Right lobe of liver (tissue), 6 donors: ENCODE measurements at regions not wholly inside any gene's neighbourhood (a gene's known extent, or its start where the extent isn't known, plus 50 kb on each side); places are given as distances from the start of the nearest gene placed in this dataset.
"Not testable (repeated sequence)": the region's sequence is repeated elsewhere in the genome, so short reads cannot be mapped to it uniquely, and the experiment has no call there.

Source experiments
- ATAC-seq, 4 donors: fragments of 200-7000 bp; cut with Tn5 transposase; one replicate each; pipeline ENCODE4 v1.9.1; 2020; ENCODE audit warnings: mild to moderate bottlenecking in 4 of 4, moderate library complexity in 4 of 4
- DNase-seq, 3 donors: peaks; one replicate each; pipeline ENCODE4 v3.0.0-alpha.2; 2020
- H3K27ac ChIP-seq, 3 donors: fragments of 200-600 bp; one replicate each; pipeline ENCODE4 v1.8.0; 2022
- H3K27me3 ChIP-seq, 2 donors: fragments of 200-600 bp; one replicate each; pipeline ENCODE4 v1.8.0; 2022
- H3K36me3 ChIP-seq, 4 donors: fragments of 200-600 bp; sonication (generic) in 1 of 4; one replicate each; pipeline versions ENCODE4 v1.5.1 to v1.8.0; 2017 to 2022; ENCODE audit warnings: control low read depth in 1 of 4
- H3K4me1 ChIP-seq, 4 donors: fragments of 200-600 bp; sonication (generic) in 1 of 4; one replicate each; pipeline versions ENCODE4 v1.5.1 to v1.8.0; 2017 to 2022; ENCODE audit warnings: control low read depth in 1 of 4
- H3K4me3 ChIP-seq, 3 donors: fragments of 200-600 bp; one replicate each; pipeline ENCODE4 v1.8.0; 2022
- H3K9me3 ChIP-seq, 4 donors: fragments of 200-600 bp; sonication (generic) in 1 of 4; one replicate each; pipeline versions ENCODE4 v1.5.1 to v1.8.0; 2017 to 2022; ENCODE audit warnings: control low read depth in 1 of 4
- CTCF ChIP-seq, 4 donors: fragments of 200-600 bp in 3 of 4; fragments of 450-650 bp in 1 of 4; IDR thresholded peaks; one replicate each; pipeline versions ENCODE4 v1.5.1 to v1.8.0; 2016 to 2022; ENCODE audit warnings: antibody characterized with exemption in 4 of 4, mild to moderate bottlenecking in 2 of 4
- POLR2A ChIP-seq: fragments of 450-650 bp; IDR thresholded peaks from one replicate; pipeline ENCODE4 v1.6.1; 2017; ENCODE audit warnings: antibody characterized with exemption, mild to moderate bottlenecking
- WGBS: methylation state at CpG from one replicate; pipeline ENCODE4 v1.1.6; 2018; ENCODE audit warnings: low coverage, low lambda C conversion rate; ENCODE audit not compliant: insufficient coverage; ENCODE audit errors: missing lambda C conversion rate; 5-methylcytosine and 5-hydroxymethylcytosine counted together
- intact Hi-C, 2 donors: fragments of 100-400 bp; cut with DNase I; formaldehyde crosslinking; loops; one replicate each; pipeline versions ENCODE4 v1.11.2 to v1.14.1; 2022
- donor health status: DM: no; HTN: yes; CAD: no.
- donor health status: DM: no; HTN: no; CAD: no.
- donor health status: DM: no; HTN: no; CAD: no.
- donor health status: DM: no; HTN: yes; CAD: no.
- donor health status: DM: no; HTN: yes; CAD: no.

DNA sequence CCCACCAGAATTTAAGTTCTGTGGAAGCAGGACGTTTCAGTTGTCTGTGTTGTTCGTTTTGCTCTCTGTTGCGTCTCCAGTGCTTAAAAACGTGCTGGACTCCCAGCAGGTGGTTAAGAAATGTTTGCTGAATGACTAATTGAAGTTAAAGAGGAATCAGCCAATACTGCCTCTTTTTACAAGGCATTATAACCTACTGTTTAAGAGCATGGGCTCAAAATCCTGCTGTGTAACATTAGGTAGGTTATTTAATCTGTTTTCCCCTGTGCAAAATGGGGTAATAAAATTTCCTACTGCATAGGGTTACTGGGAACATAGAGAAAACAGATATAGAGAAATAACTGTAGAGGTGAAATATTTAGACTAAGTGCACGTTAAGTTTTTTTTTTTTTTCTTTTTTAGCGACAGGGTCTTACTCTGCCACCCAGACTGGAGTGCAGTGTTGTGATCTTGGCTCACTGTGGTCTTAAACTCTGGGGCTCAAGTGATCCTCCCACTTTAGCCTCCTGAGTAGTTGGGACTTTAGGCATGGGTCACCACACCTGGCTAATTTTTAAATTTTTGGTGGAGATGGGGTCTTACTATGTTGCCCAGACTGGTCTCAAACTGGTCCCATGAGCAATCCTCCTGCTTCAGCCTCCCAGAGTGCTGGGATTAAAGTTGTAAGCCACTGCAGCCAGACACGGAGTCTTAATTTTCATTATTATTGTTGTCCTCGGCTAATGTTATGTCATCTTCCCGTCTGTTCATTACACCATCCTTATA, 139.4 kb upstream of the PRICKLE1 start:
- TF ChIP-seq CTCF (IDR thresholded peaks at IDR 0.05) (no peak), POLR2A (no peak)
- H3K27ac ChIP-seq, result no peak overlapping the region
- no peaks in the 10 kb centered on the region for H3K36me3 ChIP-seq
- ATAC-seq (no peak), DNase-seq (no peak)
- intact Hi-C loops, result no loop called here
- no peaks in the 10 kb centered on the region for H3K9me3 ChIP-seq
- 38% methylated on average over 8 of the region's 9 CpGs for WGBS
- H3K27me3 ChIP-seq, result no peaks in the 10 kb centered on the region
- no peaks in the 10 kb centered on the region for H3K4me1 ChIP-seq
- H3K4me3 ChIP-seq, result no peak overlapping the region

- ATAC-seq (no peak), DNase-seq (no peak)
- intact Hi-C loops, result no loop called here
- Histone ChIP-seq H3K9me3 (no peaks in the 10 kb centered on the region), H3K27ac (no peak overlapping the region), H3K4me3 (no peak overlapping the region), H3K36me3 (no peaks in the 10 kb centered on the region), H3K27me3 (no peaks in the 10 kb centered on the region), H3K4me1 (no peaks in the 10 kb centered on the region)
- TF ChIP-seq POLR2A, result no peak
- no peak for TF ChIP-seq CTCF (IDR thresholded peaks at IDR 0.05)
- WGBS, result 36% methylated on average over 2 of the region's 2 CpGs
Measured at GRCh38 chr12:42728287-42728686, 138.7 kb upstream of the PRICKLE1 start.

GRCh38 chr12:42725809-42726208, 136.3 kb upstream of the PRICKLE1 start:
- DNase-seq, result no peak
- intact Hi-C loops, result no loop called here
- 63% methylated on average over 3 of the region's 3 CpGs for WGBS
- Histone ChIP-seq H3K9me3 (no peaks in the 10 kb centered on the region), H3K27me3 (no peaks in the 10 kb centered on the region), H3K4me3 (no peak overlapping the region), H3K4me1 (no peaks in the 10 kb centered on the region), H3K36me3 (no peaks in the 10 kb centered on the region), H3K27ac (no peak overlapping the region)
- no peak for ATAC-seq
- TF ChIP-seq POLR2A, result no peak
- TF ChIP-seq CTCF (IDR thresholded peaks at IDR 0.05), result no peak

DNA sequence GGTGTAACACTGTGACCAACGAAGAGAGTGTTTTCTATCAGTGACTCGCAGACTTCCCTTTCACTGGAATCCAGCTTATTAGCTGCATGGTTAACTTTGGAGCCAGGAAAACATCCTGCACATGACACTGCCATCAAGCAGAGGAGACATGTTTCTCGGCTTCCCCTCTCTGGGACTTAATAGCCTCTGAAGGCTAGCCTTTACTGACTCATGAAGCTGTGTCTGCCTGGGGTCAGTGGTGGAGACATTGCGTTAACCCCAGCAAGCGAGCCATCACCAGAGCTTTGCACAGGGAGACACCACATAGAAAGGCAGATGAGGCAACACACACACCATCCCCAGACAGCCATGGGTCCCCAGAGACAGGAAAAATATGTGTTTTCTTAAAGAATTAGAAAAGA, 126.9 kb upstream of the PRICKLE1 start:
- H3K4me3 ChIP-seq, result no peak overlapping the region
- H3K9me3 ChIP-seq, result no peaks in the 10 kb centered on the region
- TF ChIP-seq POLR2A (no peak), CTCF (IDR thresholded peaks at IDR 0.05) (no peak)
- intact Hi-C loops, result no loop called here
- H3K36me3 ChIP-seq, result no peaks in the 10 kb centered on the region
- H3K4me1 ChIP-seq, result no peaks in the 10 kb centered on the region
- H3K27ac ChIP-seq, result no peak overlapping the region
- 27% methylated on average over 5 of the region's 5 CpGs for WGBS
- ATAC-seq, result peak in 2 of 4 donors; percentile 33 to 46
- no peaks in the 10 kb centered on the region for H3K27me3 ChIP-seq
- DNase-seq, result no peak

DNA sequence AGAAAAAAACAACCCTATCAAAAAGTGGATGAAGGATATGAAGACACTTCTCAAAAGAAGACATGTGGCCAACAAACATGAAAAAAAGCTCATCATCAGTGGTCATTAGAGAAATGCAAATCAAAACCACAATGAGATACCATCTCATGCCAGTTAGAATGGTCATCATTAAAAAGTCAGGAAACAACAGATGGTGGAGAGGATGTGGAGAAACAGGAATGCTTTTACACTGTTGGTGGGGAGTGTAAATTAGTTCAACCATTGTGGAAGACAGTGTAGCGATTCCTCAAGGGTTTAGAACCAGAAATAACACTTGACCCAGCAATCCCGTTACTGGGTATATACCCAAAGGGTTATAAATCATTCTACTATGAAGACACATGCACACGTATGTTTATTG, 124.0 kb upstream of the PRICKLE1 start:
- H3K27me3 ChIP-seq, H3K4me3 ChIP-seq, H3K4me1 ChIP-seq, DNase-seq, H3K27ac ChIP-seq, H3K9me3 ChIP-seq, ATAC-seq, intact Hi-C loops, H3K36me3 ChIP-seq: not testable (repeated sequence)
- 69% methylated on average over 3 of the region's 3 CpGs for WGBS

GRCh38 chr12:42708374-42708773, 118.8 kb upstream of the PRICKLE1 start:
- H3K27ac ChIP-seq, DNase-seq, ATAC-seq, H3K4me1 ChIP-seq, H3K36me3 ChIP-seq, H3K27me3 ChIP-seq, H3K9me3 ChIP-seq, H3K4me3 ChIP-seq, intact Hi-C loops: not testable (repeated sequence)
- no CpG with 5 or more reads among the region's 6 CpGs for WGBS
